ENCODE measurements at regions not wholly inside any gene's neighbourhood (a gene's known extent, or its start where the extent isn't known, plus 50 kb on each side); places are given as distances from the start of the nearest gene placed in this dataset.

GRCh38 chr9:108133680-108134079, 644.1 kb upstream of the KLF4 start:
- DNase-seq: no peak
- H3F3A ChIP-seq (ENCODE audit: low read length, unreplicated experiment): no peaks in the 10 kb centered on the region
- BruUV-seq (replicated peaks): no TSS peak
- no peaks in the 10 kb centered on the region for H3K79me2 ChIP-seq (ENCODE audit: low read length)
- H3K9me2 ChIP-seq (replicated peaks; ENCODE audit: low read length): no peaks in the 10 kb centered on the region
- no peak overlapping the region for H3K4me2 ChIP-seq (ENCODE audit: low read length)
- intact Hi-C loops (cut with micrococcal nuclease): no loop called here
- no peak overlapping the region for H3K9ac ChIP-seq (ENCODE audit: low read length)
- H4K20me1 ChIP-seq (ENCODE audit: low read length): no peaks in the 10 kb centered on the region
- no peak overlapping the region for H2AFZ ChIP-seq (ENCODE audit: low read length)
- no peak for ATAC-seq
- peaks cover 8% of the 10 kb centered on the region; the same call in 1 of the 2 replicates for H3K4me1 ChIP-seq (ENCODE audit: insufficient read depth, low read length)
- TF ChIP-seq CTCF (conservative IDR thresholded peaks at IDR 0.05; ENCODE audit: low read depth, low read length) (no peak), EZH2 (IDR thresholded peaks at IDR 0.05; ENCODE audit: low read length, unreplicated experiment) (no peak), EZH2phosphoT487 (IDR thresholded peaks at IDR 0.05; ENCODE audit: borderline replicate concordance, low read length) (no peak)
- H3K27me3 ChIP-seq (ENCODE audit: low read length): no peaks in the 10 kb centered on the region
- POLR2A ChIA-PET (ENCODE audit: unreplicated experiment): no interaction called here
- no peaks in the 10 kb centered on the region for H3K36me3 ChIP-seq (ENCODE audit: low read depth, low read length)
- no peak overlapping the region for H3K4me3 ChIP-seq (ENCODE audit: low read length)
- CTCF ChIA-PET: no interaction called here
- no peaks in the 10 kb centered on the region for H3K9me3 ChIP-seq (ENCODE audit: low read length)
- no peak overlapping the region for H3K27ac ChIP-seq (ENCODE audit: low read length)

- CTCF ChIA-PET: no interaction called here
- BruUV-seq (replicated peaks): no TSS peak
- intact Hi-C loops (cut with micrococcal nuclease): no loop called here
- ATAC-seq: no peak
- Histone ChIP-seq H3K9me2 (replicated peaks; ENCODE audit: low read length) (no peaks in the 10 kb centered on the region), H4K20me1 (ENCODE audit: low read length) (no peaks in the 10 kb centered on the region), H2AFZ (ENCODE audit: low read length) (no peak overlapping the region), H3K36me3 (ENCODE audit: low read depth, low read length) (no peaks in the 10 kb centered on the region), H3K79me2 (ENCODE audit: low read length) (no peaks in the 10 kb centered on the region), H3K9ac (ENCODE audit: low read length) (no peak overlapping the region), H3K27ac (ENCODE audit: low read length) (no peak overlapping the region), H3K27me3 (ENCODE audit: low read length) (no peaks in the 10 kb centered on the region), H3K9me3 (ENCODE audit: low read length) (no peaks in the 10 kb centered on the region), H3K4me3 (ENCODE audit: low read length) (no peak overlapping the region), H3K4me1 (ENCODE audit: insufficient read depth, low read length) (peaks cover 8% of the 10 kb centered on the region; the same call in 1 of the 2 replicates), H3F3A (ENCODE audit: low read length, unreplicated experiment) (no peaks in the 10 kb centered on the region), H3K4me2 (ENCODE audit: low read length) (no peak overlapping the region)
- POLR2A ChIA-PET (ENCODE audit: unreplicated experiment): no interaction called here
- no peak for DNase-seq
- TF ChIP-seq EZH2 (IDR thresholded peaks at IDR 0.05; ENCODE audit: low read length, unreplicated experiment): no peak
- TF ChIP-seq CTCF (conservative IDR thresholded peaks at IDR 0.05; ENCODE audit: low read depth, low read length): no peak
- no peak for TF ChIP-seq EZH2phosphoT487 (IDR thresholded peaks at IDR 0.05; ENCODE audit: borderline replicate concordance, low read length)
Measured at GRCh38 chr9:108133101-108133500, 643.5 kb upstream of the KLF4 start.

GRCh38 chr9:108130905-108131304, 641.3 kb upstream of the KLF4 start:
- no TSS peak for BruUV-seq (replicated peaks)
- H3K9me3 ChIP-seq (ENCODE audit: low read length): no peaks in the 10 kb centered on the region
- no peaks in the 10 kb centered on the region for H3K36me3 ChIP-seq (ENCODE audit: low read depth, low read length)
- intact Hi-C loops (cut with micrococcal nuclease): no loop called here
- H2AFZ ChIP-seq (ENCODE audit: low read length): no peak overlapping the region
- no peak overlapping the region for H3K4me3 ChIP-seq (ENCODE audit: low read length)
- ATAC-seq (no peak), DNase-seq (no peak)
- CTCF ChIA-PET: no interaction called here
- no peak overlapping the region for H3K27ac ChIP-seq (ENCODE audit: low read length)
- H3K79me2 ChIP-seq (ENCODE audit: low read length): no peaks in the 10 kb centered on the region
- H3F3A ChIP-seq (ENCODE audit: low read length, unreplicated experiment): no peaks in the 10 kb centered on the region
- H3K4me2 ChIP-seq (ENCODE audit: low read length): no peak overlapping the region
- H3K9me2 ChIP-seq (replicated peaks; ENCODE audit: low read length): no peaks in the 10 kb centered on the region
- H4K20me1 ChIP-seq (ENCODE audit: low read length): no peaks in the 10 kb centered on the region
- no peaks in the 10 kb centered on the region for H3K27me3 ChIP-seq (ENCODE audit: low read length)
- TF ChIP-seq EZH2phosphoT487 (IDR thresholded peaks at IDR 0.05; ENCODE audit: borderline replicate concordance, low read length) (no peak), EZH2 (IDR thresholded peaks at IDR 0.05; ENCODE audit: low read length, unreplicated experiment) (no peak), CTCF (conservative IDR thresholded peaks at IDR 0.05; ENCODE audit: low read depth, low read length) (no peak)
- H3K9ac ChIP-seq (ENCODE audit: low read length): no peak overlapping the region
- POLR2A ChIA-PET (ENCODE audit: unreplicated experiment): no interaction called here
- peaks cover 8% of the 10 kb centered on the region; the same call in 1 of the 2 replicates for H3K4me1 ChIP-seq (ENCODE audit: insufficient read depth, low read length)
